AG04450 (cell line): ENCODE measurements at regions not wholly inside any gene's neighbourhood (a gene's known extent, or its start where the extent isn't known, plus 50 kb on each side); places are given as distances from the start of the nearest gene placed in this dataset.

Experiments used
- CTCF ChIA-PET: fragments of 300-600, 350-600 bp; formaldehyde crosslinking; extraction: SDS; loops from one replicate; lab custom pipeline; 2022; ENCODE audit warnings: antibody characterized with exemption, inconsistent platforms; lab: Charles Lee
- POLR2A ChIA-PET: fragments of 350-600 bp; formaldehyde crosslinking; extraction: SDS; loops from one replicate; lab custom pipeline; 2021; ENCODE audit warnings: antibody characterized with exemption, inconsistent platforms; lab: Yijun Ruan, JAX
- DNase-seq: peaks from one replicate; pipeline ENCODE4 v3.0.0-alpha.2; 2011; ENCODE audit warnings: low read depth, low spot score
- H3K27ac ChIP-seq: one replicate; pipeline ENCODE4 v1.5.1; 2012; ENCODE audit warnings: low read depth, low read length, control low read depth
- H3K27me3 ChIP-seq: one replicate; pipeline ENCODE4 v1.6.0; 2012; ENCODE audit warnings: low read length; ENCODE audit not compliant: control insufficient read depth, insufficient read depth
- H3K4me3 ChIP-seq: 2 replicates; pipeline ENCODE4 v1.5.1; 2011; ENCODE audit warnings: mild to moderate bottlenecking, low read depth, low read length, control low read depth
- H3K9me3 ChIP-seq: 2 replicates; pipeline ENCODE4 v1.5.1; 2012; ENCODE audit warnings: low read length; ENCODE audit not compliant: control insufficient read depth, insufficient read depth
- CTCF ChIP-seq: IDR thresholded peaks from 2 replicates; pipeline ENCODE4 v1.5.1; 2011; ENCODE audit warnings: low read depth, low read length, control low read depth, inconsistent platforms

DNA sequence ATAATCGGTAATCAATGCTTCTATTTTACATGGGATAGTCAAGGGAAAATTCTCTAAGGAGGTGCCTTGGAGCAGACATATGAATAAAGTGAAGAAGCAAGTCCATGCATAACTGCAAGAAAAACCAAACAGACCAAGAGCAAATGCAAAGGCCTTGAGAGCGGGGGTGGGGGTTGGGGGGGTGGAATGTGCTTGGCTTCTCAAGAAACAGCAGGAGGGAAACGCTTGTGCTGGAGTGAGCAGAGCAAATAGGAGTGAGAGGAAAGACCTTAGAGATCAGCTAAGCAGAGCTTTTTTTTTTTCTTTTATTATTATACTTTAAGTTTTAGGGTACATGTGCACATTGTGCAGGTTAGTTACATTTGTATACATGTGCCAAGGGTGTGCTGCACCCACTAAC lies 260.8 kb downstream of the ARPP21 start:
- CTCF ChIA-PET = interaction anchor here (2.3 kb wide), 1 partner anchor 9 kb away, joined by 14 read pairs; no protein-coding TSS in a partner anchor
- H3K4me3 ChIP-seq = no peak overlapping the region
- POLR2A ChIA-PET = no interaction called here
- TF ChIP-seq CTCF = no peak
- H3K27me3 ChIP-seq = no peaks in the 10 kb centered on the region
- no peaks in the 10 kb centered on the region for H3K9me3 ChIP-seq
- no peak overlapping the region for H3K27ac ChIP-seq
- DNase-seq = no peak

DNA sequence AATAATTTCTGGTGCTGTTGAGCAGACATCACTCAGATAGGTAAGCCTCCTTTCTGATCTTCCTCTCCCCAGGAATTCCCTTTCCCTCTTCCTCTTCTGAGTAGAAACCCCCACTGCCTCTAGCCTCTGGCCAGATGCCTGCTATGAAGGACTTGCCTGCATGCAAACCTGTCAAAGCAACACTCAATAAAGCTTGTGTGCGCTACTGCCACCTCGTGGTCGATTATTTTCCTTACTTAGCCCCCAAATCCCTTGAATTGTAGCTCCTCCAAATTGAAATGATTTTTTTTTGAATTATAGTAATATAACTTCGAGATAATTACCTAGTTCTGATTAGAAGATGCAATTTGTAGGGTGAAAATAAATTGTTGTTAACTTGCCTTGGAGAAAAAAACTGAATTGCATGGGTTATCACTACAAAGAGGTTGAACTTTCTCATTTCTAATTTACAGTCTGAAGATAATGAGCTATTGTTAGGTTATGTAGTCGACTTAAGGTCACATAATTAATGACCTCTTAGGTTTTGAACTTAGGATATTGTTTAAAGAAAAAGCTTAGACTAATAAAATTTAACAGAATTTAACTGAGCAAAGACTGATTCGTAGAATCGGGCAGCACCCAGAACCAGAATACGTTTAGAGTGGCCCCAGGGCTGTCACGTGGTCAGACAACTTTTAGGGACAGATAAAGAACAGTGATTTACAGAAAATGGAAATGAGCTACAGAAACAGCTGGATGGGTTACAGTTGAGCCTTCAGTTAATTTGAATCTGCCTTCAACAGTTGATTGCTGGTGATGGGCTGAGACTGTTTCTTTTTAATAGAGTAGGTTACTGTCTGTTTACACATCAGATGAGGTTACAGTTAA lies 269.3 kb downstream of the ARPP21 start:
- H3K27ac ChIP-seq = no peak overlapping the region
- ChIA-PET POLR2A (no interaction called here), CTCF (interaction anchor here (0.5 to 2.8 kb wide), 36 partner anchors 10 to 1993 kb away, joined by 3 to 20 read pairs (median 4); no protein-coding TSS in a partner anchor)
- no peaks in the 10 kb centered on the region for H3K27me3 ChIP-seq
- peak; percentile 77 for TF ChIP-seq CTCF
- H3K4me3 ChIP-seq = no peak overlapping the region
- H3K9me3 ChIP-seq = no peaks in the 10 kb centered on the region
- peak; percentile 29 for DNase-seq

- CTCF ChIA-PET = no interaction called here
- POLR2A ChIA-PET = no interaction called here
- peaks cover 8% of the 10 kb centered on the region; the same call in 1 of the 2 replicates for H3K9me3 ChIP-seq
- H3K4me3 ChIP-seq = no peak overlapping the region
- no peak overlapping the region for H3K27ac ChIP-seq
- H3K27me3 ChIP-seq = no peaks in the 10 kb centered on the region
- DNase-seq = no peak
- TF ChIP-seq CTCF = no peak
These were observed 279.8 kb downstream of the ARPP21 start for GRCh38 chr3:35919160-35919559.

GRCh38 chr3:35921718-35922117 lies 282.4 kb downstream of the ARPP21 start:
- CTCF ChIA-PET = interaction anchor here (0.5 to 2.0 kb wide), 2 partner anchors 14 to 325 kb away, joined by 3 to 13 read pairs; no protein-coding TSS in a partner anchor

More at GRCh38 chr3:35921718-35922117, 282.4 kb downstream of the ARPP21 start:
- POLR2A ChIA-PET = no interaction called here
- Histone ChIP-seq H3K27me3 (no peaks in the 10 kb centered on the region), H3K9me3 (peaks cover 8% of the 10 kb centered on the region; the same call in 1 of the 2 replicates), H3K27ac (no peak overlapping the region), H3K4me3 (no peak overlapping the region)
- no peak for TF ChIP-seq CTCF
- no peak for DNase-seq
